ENCODE measurements at regions not wholly inside any gene's neighbourhood (a gene's known extent, or its start where the extent isn't known, plus 50 kb on each side); places are given as distances from the start of the nearest gene placed in this dataset.

- intact Hi-C loops (cut with micrococcal nuclease) = no loop called here
These were observed 81.4 kb upstream of the ERBB4 start for GRCh38 chr2:212619954-212620353.

- intact Hi-C loops (cut with micrococcal nuclease) = no loop called here
These were observed 80.0 kb upstream of the ERBB4 start for GRCh38 chr2:212618636-212619035.

GRCh38 chr2:212610872-212611425, 72.3 kb upstream of the ERBB4 start:
- intact Hi-C loops (cut with micrococcal nuclease) = no loop called here

- intact Hi-C loops (cut with micrococcal nuclease) = no loop called here
These were observed 70.9 kb upstream of the ERBB4 start for GRCh38 chr2:212609479-212609878.

- intact Hi-C loops (cut with micrococcal nuclease) = no loop called here
These were observed 68.5 kb upstream of the ERBB4 start for GRCh38 chr2:212607080-212607479.

GRCh38 chr2:212606232-212606631, 67.6 kb upstream of the ERBB4 start:
- intact Hi-C loops (cut with micrococcal nuclease) = no loop called here

- intact Hi-C loops (cut with micrococcal nuclease) = no loop called here
These were observed 58.1 kb upstream of the ERBB4 start for GRCh38 chr2:212596688-212597087.

- intact Hi-C loops (cut with micrococcal nuclease) = no loop called here
These were observed 57.7 kb upstream of the ERBB4 start for GRCh38 chr2:212596276-212596675.

- intact Hi-C loops (cut with micrococcal nuclease) = no loop called here
These were observed 56.5 kb upstream of the ERBB4 start for GRCh38 chr2:212595036-212595654.

- intact Hi-C loops (cut with micrococcal nuclease) = no loop called here
These were observed 54.1 kb upstream of the ERBB4 start for GRCh38 chr2:212592695-212593094.

Data from T-helper 1 cell treated with Interleukin-12 subunit alpha and Interleukin-12 subunit beta and Interleukin-4 antibody, amounts not matched to agents 30 ng/mL and 1 ng/mL, for 36 hours (primary cell).